Lung (tissue), 11 donors: ENCODE measurements at regions not wholly inside any gene's neighbourhood (a gene's known extent, or its start where the extent isn't known, plus 50 kb on each side); places are given as distances from the start of the nearest gene placed in this dataset.
"Not testable (repeated sequence)": the region's sequence is repeated elsewhere in the genome, so short reads cannot be mapped to it uniquely, and the experiment has no call there.

Source experiments
- ATAC-seq: fragments of 200-7000 bp; cut with Tn5 transposase; one replicate; pipeline ENCODE4 v1.9.1; 2020; ENCODE audit warnings: moderate number of reproducible peaks; ENCODE audit not compliant: insufficient read depth, low FRiP score
- DNase-seq, 3 donors: peaks; one replicate each; pipeline ENCODE4 v3.0.0-alpha.2; 2013 to 2017
- H3K27ac ChIP-seq, 2 donors: one replicate each; pipeline ENCODE4 v1.5.1; 2013; ENCODE audit warnings: mild to moderate bottlenecking in 2 of 2, moderate library complexity in 2 of 2, control low read depth in 1 of 2, inconsistent platforms in 1 of 2, low read depth in 1 of 2, low read length in 1 of 2
- H3K27me3 ChIP-seq, 3 donors: one replicate each; pipeline ENCODE4 v1.5.1; 2013; ENCODE audit warnings: low read length in 2 of 3; ENCODE audit not compliant: control insufficient read depth in 3 of 3, insufficient read depth in 3 of 3
- H3K36me3 ChIP-seq, 4 donors: one replicate each; pipeline ENCODE4 v1.5.1; 2013; ENCODE audit warnings: low read length in 4 of 4, mild to moderate bottlenecking in 1 of 4, moderate library complexity in 1 of 4; ENCODE audit not compliant: control insufficient read depth in 4 of 4, insufficient read depth in 4 of 4
- H3K4me1 ChIP-seq, 5 donors: one replicate each; pipeline ENCODE4 v1.5.1; 2013; ENCODE audit warnings: low read length in 5 of 5, mild to moderate bottlenecking in 2 of 5, moderate library complexity in 1 of 5; ENCODE audit not compliant: control insufficient read depth in 5 of 5, insufficient read depth in 5 of 5
- H3K4me3 ChIP-seq: one replicate; pipeline ENCODE4 v1.5.1; 2013; ENCODE audit warnings: mild to moderate bottlenecking, control low read depth, moderate library complexity
- H3K9ac ChIP-seq, 2 donors: one replicate each; pipeline ENCODE4 v1.5.1; 2013; ENCODE audit warnings: low read length in 2 of 2, control low read depth in 1 of 2; ENCODE audit not compliant: insufficient read depth in 1 of 2
- H3K9me3 ChIP-seq, 4 donors: one replicate each; pipeline ENCODE4 v1.5.1; 2013; ENCODE audit warnings: low read length in 3 of 4, mild to moderate bottlenecking in 1 of 4, moderate library complexity in 1 of 4; ENCODE audit not compliant: control insufficient read depth in 4 of 4, insufficient read depth in 3 of 4
- WGBS, 2 donors: extraction: QIAGEN DNeasy Blood & Tissue Kit; methylation state at CpG; one replicate each; pipeline ENCODE4 v1.1.7; 2013; 5-methylcytosine and 5-hydroxymethylcytosine counted together
- TF ChIP-seq, protein P1 (sequence below): IDR thresholded peaks from 2 replicates; pipeline ENCODE4 v1.5.1; 2012; ENCODE audit warnings: mild to moderate bottlenecking; ENCODE audit errors: control extremely low read depth, extremely low read depth
- donor health status: control.
- donor health status: control.
- donor health status: Bipolar disorder and iron deficiency.
- donor health status: healthy.
- donor health status: DM: yes; HTN: yes; CAD: no.

DNA sequence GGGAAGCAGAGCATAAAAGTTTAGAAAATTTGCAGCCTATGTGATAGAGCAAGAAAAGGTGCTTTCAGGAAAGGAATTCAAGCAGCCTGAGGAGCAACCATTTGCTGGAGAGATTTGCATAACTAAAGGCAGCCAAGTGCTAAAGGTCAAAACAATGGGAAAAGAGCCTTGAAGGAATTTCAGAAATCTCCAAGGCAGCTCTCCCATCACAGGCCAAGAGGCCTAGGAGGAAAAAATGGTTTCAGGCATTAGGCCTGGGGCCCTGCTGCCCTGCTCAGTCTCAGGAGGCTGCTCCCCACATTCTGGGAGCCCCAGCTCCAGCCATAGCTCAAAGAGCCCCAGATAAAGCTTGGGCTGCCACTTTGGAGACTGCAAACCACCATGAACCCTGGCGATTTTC lies 95.9 kb upstream of the UNC5B start:
- DNase-seq (no peak), ATAC-seq (no peak)
- WGBS, 2 donors: 77 to 80% methylated on average over 1 of the region's 1 CpG
- Histone ChIP-seq H3K9ac (no peak overlapping the region), H3K4me3 (no peak overlapping the region), H3K27me3 (peaks cover 0 to 2% (median 0%) of the 10 kb centered on the region in 3 donors), H3K27ac (no peak overlapping the region), H3K4me1 (no peaks in the 10 kb centered on the region), H3K36me3 (no peaks in the 10 kb centered on the region), H3K9me3 (peaks cover 0 to 18% (median 11%) of the 10 kb centered on the region in 4 donors)
- TF ChIP-seq, protein P1, sequence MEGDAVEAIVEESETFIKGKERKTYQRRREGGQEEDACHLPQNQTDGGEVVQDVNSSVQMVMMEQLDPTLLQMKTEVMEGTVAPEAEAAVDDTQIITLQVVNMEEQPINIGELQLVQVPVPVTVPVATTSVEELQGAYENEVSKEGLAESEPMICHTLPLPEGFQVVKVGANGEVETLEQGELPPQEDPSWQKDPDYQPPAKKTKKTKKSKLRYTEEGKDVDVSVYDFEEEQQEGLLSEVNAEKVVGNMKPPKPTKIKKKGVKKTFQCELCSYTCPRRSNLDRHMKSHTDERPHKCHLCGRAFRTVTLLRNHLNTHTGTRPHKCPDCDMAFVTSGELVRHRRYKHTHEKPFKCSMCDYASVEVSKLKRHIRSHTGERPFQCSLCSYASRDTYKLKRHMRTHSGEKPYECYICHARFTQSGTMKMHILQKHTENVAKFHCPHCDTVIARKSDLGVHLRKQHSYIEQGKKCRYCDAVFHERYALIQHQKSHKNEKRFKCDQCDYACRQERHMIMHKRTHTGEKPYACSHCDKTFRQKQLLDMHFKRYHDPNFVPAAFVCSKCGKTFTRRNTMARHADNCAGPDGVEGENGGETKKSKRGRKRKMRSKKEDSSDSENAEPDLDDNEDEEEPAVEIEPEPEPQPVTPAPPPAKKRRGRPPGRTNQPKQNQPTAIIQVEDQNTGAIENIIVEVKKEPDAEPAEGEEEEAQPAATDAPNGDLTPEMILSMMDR: no peak

DNA sequence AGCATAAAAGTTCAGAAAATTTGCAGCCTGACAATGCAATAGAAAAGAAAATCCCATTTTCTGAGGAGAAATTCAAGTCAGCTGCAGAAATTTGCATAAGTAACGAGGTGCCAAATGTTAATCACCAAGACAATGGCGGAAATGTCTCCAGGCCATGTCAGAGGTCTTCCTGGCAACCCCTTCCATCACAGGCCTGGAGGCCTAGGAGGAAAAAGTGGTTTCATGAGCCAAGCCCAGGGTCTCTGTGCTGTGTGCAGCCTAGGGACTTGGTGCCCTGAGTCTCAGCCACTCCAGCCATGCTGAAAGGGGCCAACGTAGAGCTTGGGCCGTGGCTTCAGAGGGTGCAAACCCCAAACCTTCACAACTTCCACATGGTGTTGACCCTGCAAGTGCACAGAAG lies 94.8 kb upstream of the UNC5B start:
- not testable (repeated sequence) for H3K27ac ChIP-seq, ATAC-seq, H3K4me1 ChIP-seq, H3K27me3 ChIP-seq, DNase-seq, H3K36me3 ChIP-seq, H3K9ac ChIP-seq, H3K4me3 ChIP-seq
- WGBS, 2 donors: 74 to 86% methylated on average over 4 of the region's 4 CpGs
- H3K9me3 ChIP-seq: peaks cover 0 to 18% (median 11%) of the 10 kb centered on the region in 4 donors

DNA sequence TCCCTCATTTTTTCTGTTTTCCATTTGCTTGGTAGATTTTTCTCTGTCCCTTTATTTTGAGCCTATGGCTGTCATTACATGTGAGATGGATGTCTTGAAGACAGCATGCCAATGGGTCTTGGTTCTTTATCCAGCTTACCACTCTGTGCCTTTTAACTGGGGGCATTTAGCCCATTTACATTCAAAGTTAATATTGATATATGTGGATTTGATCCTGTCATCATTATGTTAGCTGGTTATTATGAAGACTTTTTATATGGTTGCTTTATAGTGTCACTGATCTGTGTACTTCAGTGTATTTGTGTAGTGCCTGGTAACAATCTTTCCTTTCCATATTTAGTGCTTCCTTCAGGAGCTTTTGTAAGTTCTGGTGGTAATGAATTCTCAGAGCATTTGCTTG lies 89.3 kb upstream of the UNC5B start:
- Histone ChIP-seq H3K4me3 (no peak overlapping the region), H3K27ac (no peak overlapping the region), H3K36me3 (no peaks in the 10 kb centered on the region), H3K9me3 (peaks cover 0 to 4% (median 2%) of the 10 kb centered on the region in 4 donors), H3K27me3 (no peaks in the 10 kb centered on the region), H3K9ac (no peak overlapping the region), H3K4me1 (peaks cover 0 to 4% (median 0%) of the 10 kb centered on the region in 5 donors)
- ATAC-seq (no peak), DNase-seq (no peak)
- TF ChIP-seq, protein P1: no peak

DNA sequence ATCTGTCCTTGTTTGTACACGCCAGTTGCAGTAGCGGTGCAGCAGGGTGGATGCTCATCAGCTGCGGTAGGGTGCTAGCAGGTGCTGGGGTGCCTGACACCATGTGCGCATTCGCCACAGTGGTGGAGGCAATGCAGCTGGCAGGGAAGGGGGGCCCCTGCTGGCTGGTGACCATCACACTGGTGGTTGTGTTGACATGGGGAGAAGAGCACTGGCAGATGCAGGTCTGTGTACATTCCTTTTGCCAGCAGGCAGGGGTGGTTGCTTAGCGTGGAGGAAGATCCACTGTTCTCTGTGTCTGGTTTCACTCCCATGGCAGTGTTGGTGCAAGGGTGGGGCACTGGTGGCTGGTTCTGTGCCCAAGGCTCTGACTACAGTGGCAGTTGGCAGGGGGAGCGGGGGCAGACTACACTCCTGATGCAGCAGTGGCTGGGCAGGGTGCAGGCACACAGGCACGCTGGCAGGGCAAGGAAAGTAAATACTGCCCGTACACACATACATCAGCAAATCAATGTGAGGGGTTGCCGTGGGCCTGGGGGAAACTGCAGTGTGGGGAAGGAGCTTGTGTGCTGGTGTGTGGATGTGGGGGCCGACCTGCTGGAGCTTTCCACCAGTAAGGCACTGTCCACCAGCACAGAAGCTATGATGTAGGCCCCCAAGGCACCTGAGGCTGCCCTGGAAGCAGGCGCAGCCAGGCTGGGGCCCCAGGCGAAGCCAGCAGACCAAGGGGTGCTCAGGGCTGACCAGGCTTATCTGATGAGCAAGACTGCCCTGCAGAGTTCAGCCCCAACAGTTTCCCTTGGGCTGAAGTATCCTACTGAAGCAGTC lies 87.2 kb upstream of the UNC5B start:
- H3K4me1 ChIP-seq: peaks cover 0 to 4% (median 0%) of the 10 kb centered on the region in 5 donors
- no peak overlapping the region for H3K4me3 ChIP-seq
- no peak for ATAC-seq
- WGBS, 2 donors: 91% methylated on average over 13 of the region's 13 CpGs
- H3K9me3 ChIP-seq: peaks cover 0 to 2% (median 0%) of the 10 kb centered on the region in 4 donors
- no peaks in the 10 kb centered on the region for H3K36me3 ChIP-seq
- DNase-seq: no peak
- no peaks in the 10 kb centered on the region for H3K27me3 ChIP-seq
- TF ChIP-seq, protein P1: no peak
- H3K27ac ChIP-seq: no peak overlapping the region
- no peak overlapping the region for H3K9ac ChIP-seq
